ENCODE measurements at regions not wholly inside any gene's neighbourhood (a gene's known extent, or its start where the extent isn't known, plus 50 kb on each side); places are given as distances from the start of the nearest gene placed in this dataset.
"Not testable (repeated sequence)": the region's sequence is repeated elsewhere in the genome, so short reads cannot be mapped to it uniquely, and the experiment has no call there.

- no peak for DNase-seq (ENCODE audit: low read depth in 2 of 2)
Observed at GRCh38 chr15:39419651-39420050, 161.2 kb upstream of the THBS1 start.

GRCh38 chr15:39420123-39420852, 160.6 kb upstream of the THBS1 start:
- DNase-seq (ENCODE audit: low read depth in 2 of 2): not testable (repeated sequence)

- DNase-seq (ENCODE audit: low read depth in 2 of 2): not testable (repeated sequence)
Observed at GRCh38 chr15:39420853-39421192, 160.1 kb upstream of the THBS1 start.

GRCh38 chr15:39426552-39427532, 154.0 kb upstream of the THBS1 start:
- peak; percentile 89 to 91 for DNase-seq (ENCODE audit: low read depth in 2 of 2)

- DNase-seq (ENCODE audit: low read depth in 2 of 2): no peak
Observed at GRCh38 chr15:39427705-39428104, 153.2 kb upstream of the THBS1 start.

- peak; percentile 80 to 82 for DNase-seq (ENCODE audit: low read depth in 2 of 2)
Observed at GRCh38 chr15:39429898-39430357, 151.0 kb upstream of the THBS1 start.

- no peak for DNase-seq (ENCODE audit: low read depth in 2 of 2)
Observed at GRCh38 chr15:39430389-39430788, 150.5 kb upstream of the THBS1 start.

- DNase-seq (ENCODE audit: low read depth in 2 of 2): no peak
Observed at GRCh38 chr15:39431376-39431775, 149.5 kb upstream of the THBS1 start.

GRCh38 chr15:39432026-39432425, 148.9 kb upstream of the THBS1 start:
- DNase-seq (ENCODE audit: low read depth in 2 of 2): no peak

- no peak for DNase-seq (ENCODE audit: low read depth in 2 of 2)
Observed at GRCh38 chr15:39432912-39433348, 147.9 kb upstream of the THBS1 start.

GRCh38 chr15:39433376-39433775, 147.5 kb upstream of the THBS1 start:
- DNase-seq (ENCODE audit: low read depth in 2 of 2): no peak

- no peak for DNase-seq (ENCODE audit: low read depth in 2 of 2)
Observed at GRCh38 chr15:39434163-39434562, 146.7 kb upstream of the THBS1 start.

- no peak for DNase-seq (ENCODE audit: low read depth in 2 of 2)
Observed at GRCh38 chr15:39434751-39435238, 146.1 kb upstream of the THBS1 start.

- DNase-seq (ENCODE audit: low read depth in 2 of 2): no peak
Observed at GRCh38 chr15:39435244-39435643, 145.6 kb upstream of the THBS1 start.

- DNase-seq (ENCODE audit: low read depth in 2 of 2): no peak
Observed at GRCh38 chr15:39438260-39438659, 142.6 kb upstream of the THBS1 start.

GRCh38 chr15:39438799-39439592, 141.9 kb upstream of the THBS1 start:
- DNase-seq (ENCODE audit: low read depth in 2 of 2): no peak

- DNase-seq (ENCODE audit: low read depth in 2 of 2): no peak
Observed at GRCh38 chr15:39442898-39443297, 138.0 kb upstream of the THBS1 start.

- no peak for DNase-seq (ENCODE audit: low read depth in 2 of 2)
Observed at GRCh38 chr15:39443659-39444219, 137.1 kb upstream of the THBS1 start.

GRCh38 chr15:39444735-39445470, 136.0 kb upstream of the THBS1 start:
- no peak for DNase-seq (ENCODE audit: low read depth in 2 of 2)

- no peak for DNase-seq (ENCODE audit: low read depth in 2 of 2)
Observed at GRCh38 chr15:39445931-39446330, 134.9 kb upstream of the THBS1 start.

GRCh38 chr15:39447346-39447745, 133.5 kb upstream of the THBS1 start:
- no peak for DNase-seq (ENCODE audit: low read depth in 2 of 2)

Measured in fibroblast of skin of left quadriceps (primary cell).